ENCODE measurements at regions not wholly inside any gene's neighbourhood (a gene's known extent, or its start where the extent isn't known, plus 50 kb on each side); places are given as distances from the start of the nearest gene placed in this dataset.

- Histone ChIP-seq H3K4me3 (no peak overlapping the region), H3K27ac (no peak overlapping the region), H3K27me3 (no peaks in the 10 kb centered on the region), H3K36me3 (no peaks in the 10 kb centered on the region), H3K9me3 (no peaks in the 10 kb centered on the region), H3K4me1 (no peaks in the 10 kb centered on the region)
- intact Hi-C loops (cut with DNase I; ENCODE audit: low total_unique reads), result no loop called here
- TF ChIP-seq POLR2A (IDR thresholded peaks at IDR 0.05), result no peak
- no peak for TF ChIP-seq CTCF (IDR thresholded peaks at IDR 0.05)
- DNase-seq, result no peak
These were observed 1060.1 kb downstream of the ADGRL3 start for GRCh38 chr4:62260254-62260653.

GRCh38 chr4:62256479-62256878 lies 1056.4 kb downstream of the ADGRL3 start:
- H3K4me3 ChIP-seq, result no peak overlapping the region
- H3K27ac ChIP-seq, result no peak overlapping the region
- H3K4me1 ChIP-seq, result no peaks in the 10 kb centered on the region
- no peak for TF ChIP-seq CTCF (IDR thresholded peaks at IDR 0.05)
- TF ChIP-seq POLR2A (IDR thresholded peaks at IDR 0.05), result no peak
- DNase-seq, result no peak
- H3K27me3 ChIP-seq, result no peaks in the 10 kb centered on the region
- intact Hi-C loops (cut with DNase I; ENCODE audit: low total_unique reads), result no loop called here
- no peaks in the 10 kb centered on the region for H3K36me3 ChIP-seq
- no peaks in the 10 kb centered on the region for H3K9me3 ChIP-seq

GRCh38 chr4:62252728-62253127 lies 1052.6 kb downstream of the ADGRL3 start:
- Histone ChIP-seq H3K9me3 (no peaks in the 10 kb centered on the region), H3K4me1 (no peaks in the 10 kb centered on the region), H3K4me3 (no peak overlapping the region), H3K36me3 (no peaks in the 10 kb centered on the region), H3K27ac (no peak overlapping the region), H3K27me3 (no peaks in the 10 kb centered on the region)
- intact Hi-C loops (cut with DNase I; ENCODE audit: low total_unique reads), result no loop called here
- no peak for DNase-seq
- TF ChIP-seq CTCF (IDR thresholded peaks at IDR 0.05), result no peak
- TF ChIP-seq POLR2A (IDR thresholded peaks at IDR 0.05), result no peak

GRCh38 chr4:62250100-62250499 lies 1050.0 kb downstream of the ADGRL3 start:
- intact Hi-C loops (cut with DNase I; ENCODE audit: low total_unique reads), result no loop called here
- no peaks in the 10 kb centered on the region for H3K36me3 ChIP-seq
- no peak overlapping the region for H3K27ac ChIP-seq
- no peaks in the 10 kb centered on the region for H3K27me3 ChIP-seq
- TF ChIP-seq POLR2A (IDR thresholded peaks at IDR 0.05), result no peak
- no peak for TF ChIP-seq CTCF (IDR thresholded peaks at IDR 0.05)
- DNase-seq, result no peak
- H3K4me3 ChIP-seq, result no peak overlapping the region
- no peaks in the 10 kb centered on the region for H3K9me3 ChIP-seq
- no peaks in the 10 kb centered on the region for H3K4me1 ChIP-seq

- Histone ChIP-seq H3K4me1 (no peaks in the 10 kb centered on the region), H3K9me3 (no peaks in the 10 kb centered on the region), H3K27ac (no peak overlapping the region), H3K4me3 (no peak overlapping the region), H3K36me3 (no peaks in the 10 kb centered on the region), H3K27me3 (no peaks in the 10 kb centered on the region)
- TF ChIP-seq POLR2A (IDR thresholded peaks at IDR 0.05), result no peak
- no peak for TF ChIP-seq CTCF (IDR thresholded peaks at IDR 0.05)
- DNase-seq, result no peak
- intact Hi-C loops (cut with DNase I; ENCODE audit: low total_unique reads), result no loop called here
These were observed 1043.8 kb downstream of the ADGRL3 start for GRCh38 chr4:62243895-62244294.

Data from uterus (tissue), 3 donors.